ENCODE measurements at regions not wholly inside any gene's neighbourhood (a gene's known extent, or its start where the extent isn't known, plus 50 kb on each side); places are given as distances from the start of the nearest gene placed in this dataset.
"Not testable (repeated sequence)": the region's sequence is repeated elsewhere in the genome, so short reads cannot be mapped to it uniquely, and the experiment has no call there.

DNA sequence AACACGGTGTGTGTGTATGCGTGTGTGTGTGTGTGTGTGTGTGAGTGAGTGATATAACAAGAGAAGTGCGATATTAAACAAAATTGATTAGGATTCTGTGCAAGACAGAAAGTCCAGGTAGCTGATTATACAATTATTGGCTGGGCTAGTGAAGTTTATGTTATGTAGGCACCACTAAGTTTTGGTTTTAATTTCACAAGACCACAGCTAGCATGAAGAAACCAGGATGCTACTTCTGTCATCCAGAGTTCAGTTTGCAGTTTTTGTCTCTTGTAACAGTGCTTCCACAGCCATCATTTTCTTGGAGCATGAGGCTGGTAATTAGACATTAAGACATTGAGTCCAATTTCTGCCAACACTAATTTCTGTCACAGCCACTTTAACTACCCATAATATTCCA lies 1590.2 kb upstream of the B3GALT2 start:
- H3K27me3 ChIP-seq (ENCODE audit: insufficient read depth, poor library complexity, severe bottlenecking): no peaks in the 10 kb centered on the region
- no peak overlapping the region for H3K4me3 ChIP-seq (replicated peaks; ENCODE audit: insufficient read depth, low read length)
- no peak overlapping the region for H3K27ac ChIP-seq (replicated peaks)
- DNase-seq (ENCODE audit: low read depth in 1 of 2, low spot score in 1 of 2): no peak
- TF ChIP-seq GABPA (IDR thresholded peaks at IDR 0.05; ENCODE audit: low read depth) (no peak), SPI1 (IDR thresholded peaks at IDR 0.05; ENCODE audit: borderline replicate concordance, low read depth) (no peak), POLR2AphosphoS5 (IDR thresholded peaks at IDR 0.05; ENCODE audit: low read depth) (no peak)
- TF ChIP-seq, protein P1, sequence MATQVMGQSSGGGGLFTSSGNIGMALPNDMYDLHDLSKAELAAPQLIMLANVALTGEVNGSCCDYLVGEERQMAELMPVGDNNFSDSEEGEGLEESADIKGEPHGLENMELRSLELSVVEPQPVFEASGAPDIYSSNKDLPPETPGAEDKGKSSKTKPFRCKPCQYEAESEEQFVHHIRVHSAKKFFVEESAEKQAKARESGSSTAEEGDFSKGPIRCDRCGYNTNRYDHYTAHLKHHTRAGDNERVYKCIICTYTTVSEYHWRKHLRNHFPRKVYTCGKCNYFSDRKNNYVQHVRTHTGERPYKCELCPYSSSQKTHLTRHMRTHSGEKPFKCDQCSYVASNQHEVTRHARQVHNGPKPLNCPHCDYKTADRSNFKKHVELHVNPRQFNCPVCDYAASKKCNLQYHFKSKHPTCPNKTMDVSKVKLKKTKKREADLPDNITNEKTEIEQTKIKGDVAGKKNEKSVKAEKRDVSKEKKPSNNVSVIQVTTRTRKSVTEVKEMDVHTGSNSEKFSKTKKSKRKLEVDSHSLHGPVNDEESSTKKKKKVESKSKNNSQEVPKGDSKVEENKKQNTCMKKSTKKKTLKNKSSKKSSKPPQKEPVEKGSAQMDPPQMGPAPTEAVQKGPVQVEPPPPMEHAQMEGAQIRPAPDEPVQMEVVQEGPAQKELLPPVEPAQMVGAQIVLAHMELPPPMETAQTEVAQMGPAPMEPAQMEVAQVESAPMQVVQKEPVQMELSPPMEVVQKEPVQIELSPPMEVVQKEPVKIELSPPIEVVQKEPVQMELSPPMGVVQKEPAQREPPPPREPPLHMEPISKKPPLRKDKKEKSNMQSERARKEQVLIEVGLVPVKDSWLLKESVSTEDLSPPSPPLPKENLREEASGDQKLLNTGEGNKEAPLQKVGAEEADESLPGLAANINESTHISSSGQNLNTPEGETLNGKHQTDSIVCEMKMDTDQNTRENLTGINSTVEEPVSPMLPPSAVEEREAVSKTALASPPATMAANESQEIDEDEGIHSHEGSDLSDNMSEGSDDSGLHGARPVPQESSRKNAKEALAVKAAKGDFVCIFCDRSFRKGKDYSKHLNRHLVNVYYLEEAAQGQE (IDR thresholded peaks at IDR 0.05; ENCODE audit: insufficient replicate concordance, low read depth): no peak
- TF ChIP-seq, protein P2, sequence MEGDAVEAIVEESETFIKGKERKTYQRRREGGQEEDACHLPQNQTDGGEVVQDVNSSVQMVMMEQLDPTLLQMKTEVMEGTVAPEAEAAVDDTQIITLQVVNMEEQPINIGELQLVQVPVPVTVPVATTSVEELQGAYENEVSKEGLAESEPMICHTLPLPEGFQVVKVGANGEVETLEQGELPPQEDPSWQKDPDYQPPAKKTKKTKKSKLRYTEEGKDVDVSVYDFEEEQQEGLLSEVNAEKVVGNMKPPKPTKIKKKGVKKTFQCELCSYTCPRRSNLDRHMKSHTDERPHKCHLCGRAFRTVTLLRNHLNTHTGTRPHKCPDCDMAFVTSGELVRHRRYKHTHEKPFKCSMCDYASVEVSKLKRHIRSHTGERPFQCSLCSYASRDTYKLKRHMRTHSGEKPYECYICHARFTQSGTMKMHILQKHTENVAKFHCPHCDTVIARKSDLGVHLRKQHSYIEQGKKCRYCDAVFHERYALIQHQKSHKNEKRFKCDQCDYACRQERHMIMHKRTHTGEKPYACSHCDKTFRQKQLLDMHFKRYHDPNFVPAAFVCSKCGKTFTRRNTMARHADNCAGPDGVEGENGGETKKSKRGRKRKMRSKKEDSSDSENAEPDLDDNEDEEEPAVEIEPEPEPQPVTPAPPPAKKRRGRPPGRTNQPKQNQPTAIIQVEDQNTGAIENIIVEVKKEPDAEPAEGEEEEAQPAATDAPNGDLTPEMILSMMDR (IDR thresholded peaks at IDR 0.05; ENCODE audit: insufficient read depth, low read length): no peak

DNA sequence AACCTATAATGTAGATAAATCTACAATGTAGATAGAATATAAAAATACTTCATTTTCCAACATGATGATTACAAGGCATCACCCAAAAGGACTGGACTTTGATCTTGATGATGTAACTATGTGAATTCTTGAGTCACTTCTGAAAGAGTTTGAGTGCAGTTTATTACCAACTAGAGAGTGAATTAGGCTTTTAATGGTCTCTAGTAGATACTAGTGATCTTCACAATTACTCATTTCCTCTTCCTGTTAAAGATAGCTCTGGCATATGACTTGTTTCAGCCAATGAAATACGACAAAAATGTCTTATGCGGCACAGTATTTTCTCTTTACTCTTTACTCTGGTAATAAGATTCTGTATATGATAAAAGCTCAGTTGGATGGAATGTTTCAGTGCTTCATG lies 1588.1 kb upstream of the B3GALT2 start:
- Histone ChIP-seq H3K4me3 (replicated peaks; ENCODE audit: insufficient read depth, low read length) (no peak overlapping the region), H3K27me3 (ENCODE audit: insufficient read depth, poor library complexity, severe bottlenecking) (no peaks in the 10 kb centered on the region), H3K27ac (replicated peaks) (no peak overlapping the region)
- TF ChIP-seq POLR2AphosphoS5 (IDR thresholded peaks at IDR 0.05; ENCODE audit: low read depth): no peak
- no peak for DNase-seq (ENCODE audit: low read depth in 1 of 2, low spot score in 1 of 2)

DNA sequence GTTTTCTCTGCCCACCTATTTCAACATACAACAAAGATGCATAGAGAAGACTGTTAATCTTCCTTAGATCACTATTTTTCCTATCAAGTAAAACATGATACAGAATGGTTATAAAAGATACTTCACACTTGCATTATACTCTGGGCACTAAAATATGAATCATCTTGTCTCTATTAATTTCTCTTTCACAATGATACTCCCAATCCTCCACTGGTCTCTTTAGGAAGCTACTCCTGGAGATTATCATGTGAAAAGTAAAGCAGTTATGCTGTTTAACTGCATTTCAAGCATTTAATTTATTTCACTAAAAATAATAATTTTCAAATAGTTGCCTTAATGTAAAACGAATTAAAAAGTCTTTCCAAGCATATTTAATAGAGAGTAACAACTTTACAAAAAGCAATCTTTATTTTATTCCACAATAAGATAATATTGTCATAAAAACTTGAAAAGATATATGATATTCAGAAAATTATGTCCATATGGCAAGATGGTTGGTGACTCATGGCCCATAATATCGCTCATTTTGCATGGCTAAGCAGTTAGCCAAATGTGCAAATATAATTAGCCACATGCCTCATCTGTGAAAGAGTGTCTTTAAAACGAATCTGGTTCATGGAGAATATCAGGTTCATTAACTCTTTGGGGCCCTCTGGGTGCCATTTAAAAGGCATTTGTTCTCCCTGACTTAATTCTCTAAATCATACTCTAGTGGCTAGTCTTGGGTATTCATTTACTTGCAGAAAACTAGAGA lies 1569.0 kb upstream of the B3GALT2 start:
- TF ChIP-seq GABPA (IDR thresholded peaks at IDR 0.05; ENCODE audit: low read depth) (no peak), SPI1 (IDR thresholded peaks at IDR 0.05; ENCODE audit: borderline replicate concordance, low read depth) (no peak), POLR2AphosphoS5 (IDR thresholded peaks at IDR 0.05; ENCODE audit: low read depth) (no peak)
- TF ChIP-seq, protein P2 (IDR thresholded peaks at IDR 0.05; ENCODE audit: insufficient read depth, low read length): no peak
- TF ChIP-seq, protein P1 (IDR thresholded peaks at IDR 0.05; ENCODE audit: insufficient replicate concordance, low read depth): no peak
- Histone ChIP-seq H3K27me3 (ENCODE audit: insufficient read depth, poor library complexity, severe bottlenecking) (no peaks in the 10 kb centered on the region), H3K27ac (replicated peaks) (no peak overlapping the region), H3K4me3 (replicated peaks; ENCODE audit: insufficient read depth, low read length) (no peak overlapping the region)
- DNase-seq (ENCODE audit: low read depth in 1 of 2, low spot score in 1 of 2): no peak

DNA sequence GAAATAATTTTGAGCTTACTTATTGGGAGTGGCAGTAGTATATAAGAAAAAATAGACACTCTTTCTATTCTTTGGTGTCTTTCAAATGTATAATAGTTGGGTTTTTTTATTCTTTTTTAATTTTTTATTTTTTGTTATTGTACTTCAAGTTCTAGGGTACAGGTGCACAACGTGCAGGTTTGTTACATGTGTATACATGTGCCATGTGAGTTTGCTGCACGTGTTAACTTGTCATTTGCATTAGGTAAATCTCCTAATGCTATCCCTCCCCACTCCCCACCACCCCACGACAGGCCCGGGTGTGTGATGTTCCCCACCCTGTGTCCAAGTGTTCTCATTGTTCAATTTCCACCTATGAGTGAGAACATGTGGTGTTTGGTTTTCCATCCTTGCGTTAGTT lies 1552.4 kb upstream of the B3GALT2 start:
- H3K4me3 ChIP-seq (replicated peaks; ENCODE audit: insufficient read depth, low read length); H3K27ac ChIP-seq (replicated peaks); DNase-seq (ENCODE audit: low read depth in 1 of 2, low spot score in 1 of 2); H3K27me3 ChIP-seq (ENCODE audit: insufficient read depth, poor library complexity, severe bottlenecking): not testable (repeated sequence)

DNA sequence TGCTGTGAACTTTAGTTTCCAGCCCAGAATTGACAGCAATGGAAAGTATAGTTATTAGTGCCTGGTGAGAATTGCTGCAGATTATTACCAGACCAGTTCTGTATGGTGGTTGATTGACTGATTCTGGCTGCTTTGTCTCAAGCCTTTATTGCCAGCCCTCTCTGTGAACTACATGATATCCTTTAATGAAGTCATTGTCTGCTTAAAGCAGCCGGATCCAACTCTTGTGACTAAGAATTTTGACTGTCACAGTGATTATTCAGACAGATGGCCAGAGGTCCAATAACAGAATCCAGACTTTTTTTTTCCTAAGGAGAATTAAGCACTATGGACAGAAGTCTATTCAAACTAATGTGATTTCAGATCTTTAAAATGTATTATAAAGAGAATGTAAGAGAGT lies 1548.6 kb upstream of the B3GALT2 start:
- TF ChIP-seq POLR2AphosphoS5 (IDR thresholded peaks at IDR 0.05; ENCODE audit: low read depth) (no peak), SPI1 (IDR thresholded peaks at IDR 0.05; ENCODE audit: borderline replicate concordance, low read depth) (no peak), GABPA (IDR thresholded peaks at IDR 0.05; ENCODE audit: low read depth) (no peak)
- TF ChIP-seq, protein P1 (IDR thresholded peaks at IDR 0.05; ENCODE audit: insufficient replicate concordance, low read depth): no peak
- TF ChIP-seq, protein P2 (IDR thresholded peaks at IDR 0.05; ENCODE audit: insufficient read depth, low read length): no peak
- Histone ChIP-seq H3K4me3 (replicated peaks; ENCODE audit: insufficient read depth, low read length) (no peak overlapping the region), H3K27me3 (ENCODE audit: insufficient read depth, poor library complexity, severe bottlenecking) (no peaks in the 10 kb centered on the region), H3K27ac (replicated peaks) (no peak overlapping the region)
- no peak for DNase-seq (ENCODE audit: low read depth in 1 of 2, low spot score in 1 of 2)

All from HL-60 (cell line).